ENCODE measurements at regions not wholly inside any gene's neighbourhood (a gene's known extent, or its start where the extent isn't known, plus 50 kb on each side); places are given as distances from the start of the nearest gene placed in this dataset.
"Not testable (repeated sequence)": the region's sequence is repeated elsewhere in the genome, so short reads cannot be mapped to it uniquely, and the experiment has no call there.

- DNase-seq, result no peak
Observed at GRCh38 chr1:148385371-148386030, 97.6 kb downstream of the PPIAL4G start.

GRCh38 chr1:148383966-148384365 is 99.1 kb downstream of the PPIAL4G start:
- no peak for DNase-seq

GRCh38 chr1:148379697-148380096 is 103.4 kb downstream of the PPIAL4G start:
- DNase-seq, result no peak

GRCh38 chr1:148379170-148379500 is 104.0 kb downstream of the PPIAL4G start:
- no peak for DNase-seq

- DNase-seq, result not testable (repeated sequence)
Observed at GRCh38 chr1:148377992-148378391, 105.1 kb downstream of the PPIAL4G start.

- not testable (repeated sequence) for DNase-seq
Observed at GRCh38 chr1:148377045-148377444, 106.1 kb downstream of the PPIAL4G start.

- DNase-seq, result no peak
Observed at GRCh38 chr1:148374101-148374500, 109.0 kb downstream of the PPIAL4G start.

GRCh38 chr1:148373192-148373925 is 109.7 kb downstream of the PPIAL4G start:
- DNase-seq, result no peak

GRCh38 chr1:148372731-148373130 is 110.4 kb downstream of the PPIAL4G start:
- no peak for DNase-seq

- DNase-seq, result not testable (repeated sequence)
Observed at GRCh38 chr1:148372051-148372726, 110.9 kb downstream of the PPIAL4G start.

GRCh38 chr1:148371551-148371994 is 111.5 kb downstream of the PPIAL4G start:
- peak; percentile 54 for DNase-seq

- DNase-seq, result not testable (repeated sequence)
Observed at GRCh38 chr1:148370661-148371060, 112.4 kb downstream of the PPIAL4G start.

- DNase-seq, result no peak
Observed at GRCh38 chr1:148367596-148367995, 115.5 kb downstream of the PPIAL4G start.

- not testable (repeated sequence) for DNase-seq
Observed at GRCh38 chr1:148366136-148366753, 116.9 kb downstream of the PPIAL4G start.

- not testable (repeated sequence) for DNase-seq
Observed at GRCh38 chr1:148365151-148365550, 118.0 kb downstream of the PPIAL4G start.

- not testable (repeated sequence) for DNase-seq
Observed at GRCh38 chr1:148363979-148364378, 119.1 kb downstream of the PPIAL4G start.

- DNase-seq, result no peak
Observed at GRCh38 chr1:148363439-148363810, 119.7 kb downstream of the PPIAL4G start.

- DNase-seq, result peak; percentile 53
Observed at GRCh38 chr1:148362626-148363438, 120.3 kb downstream of the PPIAL4G start.

- DNase-seq, result no peak
Observed at GRCh38 chr1:148362216-148362611, 120.9 kb downstream of the PPIAL4G start.

GRCh38 chr1:148361427-148362215 is 121.5 kb downstream of the PPIAL4G start:
- DNase-seq, result peak; percentile 42

- no peak for DNase-seq
Observed at GRCh38 chr1:148357037-148357436, 126.1 kb downstream of the PPIAL4G start.

- no peak for DNase-seq
Observed at GRCh38 chr1:148355976-148356375, 127.1 kb downstream of the PPIAL4G start.
